ENCODE measurements at regions not wholly inside any gene's neighbourhood (a gene's known extent, or its start where the extent isn't known, plus 50 kb on each side); places are given as distances from the start of the nearest gene placed in this dataset.

GRCh38 chr10:47087667-47088066 lies 176.4 kb downstream of the PTPN20 start:
- no peak for TF ChIP-seq POLR2A (IDR thresholded peaks at IDR 0.05; ENCODE audit: low read depth)
- TF ChIP-seq CTCF (IDR thresholded peaks at IDR 0.05) = no peak
- no peak for TF ChIP-seq POLR2AphosphoS5 (IDR thresholded peaks at IDR 0.05)
- TF ChIP-seq EP300 (IDR thresholded peaks at IDR 0.05) = no peak

Measured in esophagus muscularis mucosa (tissue), 4 donors.